Upper lobe of right lung (tissue), 1 donor: ENCODE measurements at regions not wholly inside any gene's neighbourhood (a gene's known extent, or its start where the extent isn't known, plus 50 kb on each side); places are given as distances from the start of the nearest gene placed in this dataset.

Experiments used
- ATAC-seq: fragments of 200-7000 bp; cut with Tn5 transposase; one replicate; pipeline ENCODE4 v1.9.1; 2020; ENCODE audit warnings: mild to moderate bottlenecking, moderate library complexity
- DNase-seq: peaks from one replicate; pipeline ENCODE4 v3.0.0-alpha.2; 2020
- H3K27ac ChIP-seq: fragments of 200-600 bp; one replicate; pipeline ENCODE4 v1.8.0; 2022
- H3K27me3 ChIP-seq: fragments of 200-600 bp; one replicate; pipeline ENCODE4 v1.8.0; 2022; ENCODE audit warnings: mild to moderate bottlenecking
- H3K36me3 ChIP-seq: fragments of 200-600 bp; one replicate; pipeline ENCODE4 v1.8.0; 2022
- H3K4me1 ChIP-seq: fragments of 200-600 bp; one replicate; pipeline ENCODE4 v1.8.0; 2022
- H3K4me3 ChIP-seq: fragments of 200-600 bp; one replicate; pipeline ENCODE4 v1.8.0; 2022; ENCODE audit warnings: mild to moderate bottlenecking
- H3K9me3 ChIP-seq: fragments of 200-600 bp; one replicate; pipeline ENCODE4 v1.8.0; 2022
- CTCF ChIP-seq: fragments of 200-600 bp; IDR thresholded peaks from one replicate; pipeline ENCODE4 v1.8.0; 2022; ENCODE audit warnings: antibody characterized with exemption
- intact Hi-C: fragments of 100-400 bp; cut with DNase I; formaldehyde crosslinking; loops from one replicate; pipeline ENCODE4 v1.11.0; 2022
- donor health status: DM: no; HTN: yes; CAD: no; lungs with severe emphysema.

DNA sequence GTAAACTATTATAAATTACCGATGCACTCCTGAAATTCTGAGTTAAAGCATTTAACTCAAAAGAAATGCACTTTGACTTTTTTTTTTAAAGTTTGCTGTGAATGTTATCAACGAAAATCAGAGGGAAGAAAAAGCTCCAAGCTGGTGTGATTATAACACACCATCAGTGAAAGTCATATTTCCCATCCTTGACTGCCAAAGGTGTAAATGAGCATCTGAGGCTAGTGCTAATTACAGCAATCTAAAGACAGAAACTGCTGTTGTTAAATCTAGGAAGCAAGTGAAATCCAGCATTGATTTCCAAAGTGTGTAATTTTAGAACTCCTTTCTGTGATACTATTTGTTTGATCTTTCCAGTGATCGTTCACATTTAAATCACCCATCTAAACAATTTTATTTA is 1538.8 kb downstream of the TECRL start:
- H3K27me3 ChIP-seq, result no peaks in the 10 kb centered on the region
- intact Hi-C loops, result no loop called here
- no peaks in the 10 kb centered on the region for H3K9me3 ChIP-seq
- H3K27ac ChIP-seq, result no peak overlapping the region
- DNase-seq (no peak), ATAC-seq (no peak)
- H3K4me3 ChIP-seq, result no peak overlapping the region
- H3K4me1 ChIP-seq, result no peaks in the 10 kb centered on the region
- TF ChIP-seq CTCF, result no peak
- H3K36me3 ChIP-seq, result no peaks in the 10 kb centered on the region

DNA sequence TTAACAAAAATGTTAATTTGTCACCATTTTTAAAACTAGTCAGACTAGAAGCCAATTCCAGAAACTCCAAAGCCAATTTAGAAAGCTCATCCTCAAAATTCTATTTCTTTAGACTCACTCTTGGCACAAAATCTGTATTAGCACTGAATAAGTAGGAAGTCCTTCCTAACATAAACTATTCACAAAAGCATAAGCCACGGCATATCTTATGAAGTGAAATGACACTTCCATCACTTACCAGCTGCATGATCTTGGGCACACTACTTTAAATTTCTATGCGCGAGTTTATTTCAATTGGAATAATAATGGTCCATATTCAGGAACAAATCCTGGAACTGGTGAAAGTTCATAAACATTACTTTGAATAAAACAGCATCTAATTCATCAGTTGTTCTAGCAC is 1544.0 kb downstream of the TECRL start:
- DNase-seq (no peak), ATAC-seq (no peak)
- Histone ChIP-seq H3K4me3 (no peak overlapping the region), H3K4me1 (no peaks in the 10 kb centered on the region), H3K36me3 (no peaks in the 10 kb centered on the region), H3K27me3 (no peaks in the 10 kb centered on the region), H3K9me3 (no peaks in the 10 kb centered on the region), H3K27ac (no peak overlapping the region)
- intact Hi-C loops, result no loop called here
- no peak for TF ChIP-seq CTCF

GRCh38 chr4:62849696-62850095 is 1559.6 kb downstream of the TECRL start:
- no peaks in the 10 kb centered on the region for H3K9me3 ChIP-seq
- no peak overlapping the region for H3K27ac ChIP-seq
- DNase-seq (no peak), ATAC-seq (no peak)
- no peaks in the 10 kb centered on the region for H3K27me3 ChIP-seq
- H3K4me1 ChIP-seq, result no peaks in the 10 kb centered on the region
- no peak for TF ChIP-seq CTCF
- H3K36me3 ChIP-seq, result no peaks in the 10 kb centered on the region
- H3K4me3 ChIP-seq, result no peak overlapping the region
- intact Hi-C loops, result no loop called here

DNA sequence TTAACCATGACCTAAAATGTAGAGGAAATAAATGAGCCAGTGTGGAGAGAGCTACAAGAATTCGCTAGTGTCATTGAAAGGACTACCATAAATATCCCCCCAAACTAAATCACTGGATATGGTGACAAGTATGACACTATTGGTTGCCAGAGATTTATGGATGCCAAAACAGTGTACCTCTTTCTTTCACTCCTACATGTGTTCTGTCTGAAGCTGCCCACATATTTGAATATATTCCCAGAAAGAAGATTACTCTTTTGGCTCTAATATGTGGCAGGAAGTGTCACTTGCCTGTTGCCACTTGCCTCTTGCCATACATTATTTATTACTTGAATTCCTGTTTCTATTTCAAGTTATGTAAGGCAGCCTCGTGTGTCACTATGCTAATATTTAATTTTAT is 1573.6 kb downstream of the TECRL start:
- TF ChIP-seq CTCF, result no peak
- Histone ChIP-seq H3K27me3 (no peaks in the 10 kb centered on the region), H3K4me3 (no peak overlapping the region), H3K36me3 (no peaks in the 10 kb centered on the region), H3K27ac (no peak overlapping the region), H3K4me1 (no peaks in the 10 kb centered on the region), H3K9me3 (no peaks in the 10 kb centered on the region)
- DNase-seq, result no peak
- intact Hi-C loops, result no loop called here
- ATAC-seq, result no peak

GRCh38 chr4:62822306-62822705 is 1586.9 kb downstream of the TECRL start:
- no peaks in the 10 kb centered on the region for H3K27me3 ChIP-seq
- no peak overlapping the region for H3K27ac ChIP-seq
- no peak overlapping the region for H3K4me3 ChIP-seq
- DNase-seq, result no peak
- no peaks in the 10 kb centered on the region for H3K4me1 ChIP-seq
- no peak for ATAC-seq
- no peak for TF ChIP-seq CTCF
- H3K36me3 ChIP-seq, result no peaks in the 10 kb centered on the region
- H3K9me3 ChIP-seq, result no peaks in the 10 kb centered on the region
- intact Hi-C loops, result no loop called here

DNA sequence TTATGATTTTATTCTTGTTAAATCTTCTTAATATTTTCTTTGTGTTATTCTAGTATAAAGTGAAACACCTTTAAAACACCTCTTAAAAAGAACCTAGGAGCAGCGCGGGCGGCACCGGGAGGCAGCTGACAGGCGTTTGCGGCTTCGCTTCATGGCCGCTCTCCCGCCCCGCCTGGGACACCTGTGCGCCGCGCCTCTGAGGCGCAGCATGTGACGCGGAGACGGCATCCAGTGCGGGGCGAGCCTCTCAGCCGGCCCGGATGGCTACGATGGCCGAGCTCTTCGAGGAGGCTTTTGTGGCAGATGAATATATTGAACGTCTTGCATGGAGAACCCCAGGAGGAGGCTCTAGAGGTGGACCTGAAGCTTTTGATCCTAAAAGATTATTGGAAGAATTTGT is 1592.7 kb downstream of the TECRL start:
- ATAC-seq (no peak), DNase-seq (no peak)
- Histone ChIP-seq H3K9me3 (no peaks in the 10 kb centered on the region), H3K4me1 (no peaks in the 10 kb centered on the region), H3K27me3 (no peaks in the 10 kb centered on the region), H3K4me3 (no peak overlapping the region), H3K27ac (no peak overlapping the region), H3K36me3 (no peaks in the 10 kb centered on the region)
- intact Hi-C loops, result no loop called here
- no peak for TF ChIP-seq CTCF
